ENCODE measurements at regions not wholly inside any gene's neighbourhood (a gene's known extent, or its start where the extent isn't known, plus 50 kb on each side); places are given as distances from the start of the nearest gene placed in this dataset.
A peak's percentile ranks its signal among the peaks of the same experiment; 100 is the strongest.

- TF ChIP-seq, protein P1, sequence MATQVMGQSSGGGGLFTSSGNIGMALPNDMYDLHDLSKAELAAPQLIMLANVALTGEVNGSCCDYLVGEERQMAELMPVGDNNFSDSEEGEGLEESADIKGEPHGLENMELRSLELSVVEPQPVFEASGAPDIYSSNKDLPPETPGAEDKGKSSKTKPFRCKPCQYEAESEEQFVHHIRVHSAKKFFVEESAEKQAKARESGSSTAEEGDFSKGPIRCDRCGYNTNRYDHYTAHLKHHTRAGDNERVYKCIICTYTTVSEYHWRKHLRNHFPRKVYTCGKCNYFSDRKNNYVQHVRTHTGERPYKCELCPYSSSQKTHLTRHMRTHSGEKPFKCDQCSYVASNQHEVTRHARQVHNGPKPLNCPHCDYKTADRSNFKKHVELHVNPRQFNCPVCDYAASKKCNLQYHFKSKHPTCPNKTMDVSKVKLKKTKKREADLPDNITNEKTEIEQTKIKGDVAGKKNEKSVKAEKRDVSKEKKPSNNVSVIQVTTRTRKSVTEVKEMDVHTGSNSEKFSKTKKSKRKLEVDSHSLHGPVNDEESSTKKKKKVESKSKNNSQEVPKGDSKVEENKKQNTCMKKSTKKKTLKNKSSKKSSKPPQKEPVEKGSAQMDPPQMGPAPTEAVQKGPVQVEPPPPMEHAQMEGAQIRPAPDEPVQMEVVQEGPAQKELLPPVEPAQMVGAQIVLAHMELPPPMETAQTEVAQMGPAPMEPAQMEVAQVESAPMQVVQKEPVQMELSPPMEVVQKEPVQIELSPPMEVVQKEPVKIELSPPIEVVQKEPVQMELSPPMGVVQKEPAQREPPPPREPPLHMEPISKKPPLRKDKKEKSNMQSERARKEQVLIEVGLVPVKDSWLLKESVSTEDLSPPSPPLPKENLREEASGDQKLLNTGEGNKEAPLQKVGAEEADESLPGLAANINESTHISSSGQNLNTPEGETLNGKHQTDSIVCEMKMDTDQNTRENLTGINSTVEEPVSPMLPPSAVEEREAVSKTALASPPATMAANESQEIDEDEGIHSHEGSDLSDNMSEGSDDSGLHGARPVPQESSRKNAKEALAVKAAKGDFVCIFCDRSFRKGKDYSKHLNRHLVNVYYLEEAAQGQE (IDR thresholded peaks at IDR 0.05; ENCODE audit: low read depth, low read length), result no peak
- TF ChIP-seq MXI1 (IDR thresholded peaks at IDR 0.05; ENCODE audit: low read depth, low read length) (no peak), NFIC (IDR thresholded peaks at IDR 0.05; ENCODE audit: borderline replicate concordance) (no peak), RAD21 (IDR thresholded peaks at IDR 0.05; ENCODE audit: low read length) (no peak), USF2 (IDR thresholded peaks at IDR 0.05; ENCODE audit: borderline replicate concordance, low read depth, low read length) (no peak), RFX5 (IDR thresholded peaks at IDR 0.05; ENCODE audit: low read length) (no peak), GABPA (IDR thresholded peaks at IDR 0.05; ENCODE audit: low read depth) (no peak), YY1 (IDR thresholded peaks at IDR 0.05; ENCODE audit: low read depth) (no peak), TEAD4 (IDR thresholded peaks at IDR 0.05; ENCODE audit: borderline replicate concordance, insufficient read depth) (no peak), GATA2 (CRISPR knock-in tag; IDR thresholded peaks at IDR 0.05) (no peak), SIN3A (IDR thresholded peaks at IDR 0.05; ENCODE audit: borderline replicate concordance, low read depth, low read length) (no peak), RXRA (IDR thresholded peaks at IDR 0.05; ENCODE audit: borderline replicate concordance, low read depth) (no peak)
Observed at GRCh38 chr13:72523593-72523992, 203.8 kb downstream of the MZT1 start (continued).

DNA sequence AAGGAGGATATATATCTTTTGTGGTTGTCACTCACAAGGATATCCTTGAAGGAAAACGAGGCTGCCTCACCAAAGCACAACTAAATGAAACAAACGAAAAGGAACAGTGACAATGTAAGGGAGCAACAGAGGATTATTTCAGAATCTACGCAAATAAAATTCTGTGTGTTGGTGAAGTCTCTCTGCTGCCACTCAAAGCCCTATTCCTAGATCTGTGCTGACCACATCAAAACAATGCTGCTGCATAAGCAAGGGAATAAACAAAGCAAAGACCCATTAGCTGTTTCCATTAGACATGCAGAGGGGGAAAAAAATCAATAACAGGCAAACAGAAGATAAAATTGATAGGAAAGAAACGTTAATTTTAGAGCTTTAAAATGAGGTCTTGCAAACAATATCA is 204.4 kb downstream of the MZT1 start:
- POLR2A ChIA-PET, result no interaction called here

More for the DNA sequence above, 204.4 kb downstream of the MZT1 start:
- Histone ChIP-seq H3K9me2 (no peaks in the 10 kb centered on the region), H3K9ac (no peak overlapping the region), H2AFZ (ENCODE audit: low read depth) (0 out of 2 replicates have a peak overlapping the region, but pooled peaks have one; percentile 20), H4K20me1 (ENCODE audit: insufficient read depth) (no peaks in the 10 kb centered on the region), H3K4me1 (ENCODE audit: control insufficient read depth in 1 of 2, insufficient read depth in 2 of 2, low read depth in 1 of 2, low read length in 1 of 2) (peaks cover 0 to 19% of the 10 kb centered on the region in 2 experiments; a peak in 2 of 4 replicates), H3K4me3 (ENCODE audit: low read depth in 2 of 2, low read length in 1 of 2) (no peak overlapping the region), H3K27me3 (ENCODE audit: insufficient read depth) (no peaks in the 10 kb centered on the region), H3K9me3 (no peaks in the 10 kb centered on the region), H3K79me2 (ENCODE audit: insufficient read depth) (no peaks in the 10 kb centered on the region), H3K4me2 (no peak overlapping the region), H3K36me3 (replicated peaks in 1 of 2; ENCODE audit: control insufficient read depth in 1 of 2, insufficient read depth in 2 of 2, low read length in 1 of 2) (no peaks in the 10 kb centered on the region), H3F3A (replicated peaks; ENCODE audit: insufficient read depth) (no peaks in the 10 kb centered on the region), H3K27ac (ENCODE audit: low read depth in 2 of 2, low read length in 1 of 2) (peak overlapping the region in 1 of 2 experiments; percentile 89; a peak in 1 of 4 replicates)
- no peak for DNase-seq
- TF ChIP-seq USF2 (IDR thresholded peaks at IDR 0.05; ENCODE audit: borderline replicate concordance, low read depth, low read length), result no peak
- no peak for TF ChIP-seq NFIC (IDR thresholded peaks at IDR 0.05; ENCODE audit: borderline replicate concordance)
- TF ChIP-seq ELF1 (IDR thresholded peaks at IDR 0.05), result no peak
- no peak for TF ChIP-seq NRF1 (IDR thresholded peaks at IDR 0.05; ENCODE audit: low read depth, low read length)
- no peak for TF ChIP-seq SMC3 (IDR thresholded peaks at IDR 0.05; ENCODE audit: low read depth, low read length)
- TF ChIP-seq YY1 (IDR thresholded peaks at IDR 0.05; ENCODE audit: low read depth), result no peak
- CTCF ChIA-PET, result interaction anchor here (1.3 to 2.8 kb wide), 4 partner anchors 11 to 47 kb away, joined by 3 to 14 read pairs (median 4); no protein-coding TSS in a partner anchor
- 62% methylated on average over 4 of the region's 4 CpGs for WGBS (ENCODE audit: low lambda C conversion rate)

All from SK-N-SH (cell line).